Urothelium cell line (cell line): ENCODE measurements at regions not wholly inside any gene's neighbourhood (a gene's known extent, or its start where the extent isn't known, plus 50 kb on each side); places are given as distances from the start of the nearest gene placed in this dataset.
"Not testable (repeated sequence)": the region's sequence is repeated elsewhere in the genome, so short reads cannot be mapped to it uniquely, and the experiment has no call there.

Experiments
- DNase-seq: peaks from one replicate; pipeline ENCODE4 v3.0.0; 2011; ENCODE audit warnings: low spot score, mixed read lengths
- FAIRE-seq: peaks from 2 replicates; lab custom pipeline; 2011; peaks lifted over from hg19 to GRCh38; lab: Jason Lieb, UNC

DNA sequence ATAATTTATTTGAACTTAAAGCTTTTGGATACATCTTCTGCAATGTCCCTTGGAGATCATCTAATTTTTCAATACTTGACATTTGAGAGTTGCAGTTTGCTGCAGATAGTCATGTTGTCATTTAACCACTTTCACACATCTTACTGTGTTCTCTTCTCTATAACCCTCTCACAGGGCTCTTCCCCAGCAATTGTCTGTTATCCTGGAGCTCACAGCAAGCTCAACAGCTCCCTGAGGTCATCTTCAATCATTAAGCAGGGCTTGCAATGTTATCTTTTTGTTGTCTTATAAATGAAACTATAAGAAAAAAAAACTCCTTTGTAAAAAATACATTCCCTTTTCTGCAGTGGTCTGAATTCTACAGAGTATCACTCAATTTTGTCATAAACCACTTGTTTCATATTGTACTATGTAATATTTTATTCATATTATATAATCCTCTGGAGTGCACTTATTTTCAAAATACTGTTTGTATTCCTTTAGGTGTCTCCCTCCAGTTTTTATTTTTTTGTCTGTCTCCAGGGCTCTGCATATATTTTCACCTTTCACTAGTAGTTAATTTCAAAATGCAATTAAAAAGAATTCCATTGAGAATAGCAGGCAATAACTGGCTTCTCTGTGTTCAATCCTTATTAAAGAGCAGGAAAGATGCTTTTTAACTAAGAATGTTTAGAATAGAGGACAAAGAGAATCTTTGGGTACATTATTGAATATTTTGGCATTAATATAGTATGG lies 106.3 kb upstream of the ARSJ start:
- DNase-seq (no peak), FAIRE-seq (no peak)

- DNase-seq, result peak; percentile 33
- FAIRE-seq, result no peak
Observed at GRCh38 chr4:114087596-114088230, 108.3 kb upstream of the ARSJ start.

DNA sequence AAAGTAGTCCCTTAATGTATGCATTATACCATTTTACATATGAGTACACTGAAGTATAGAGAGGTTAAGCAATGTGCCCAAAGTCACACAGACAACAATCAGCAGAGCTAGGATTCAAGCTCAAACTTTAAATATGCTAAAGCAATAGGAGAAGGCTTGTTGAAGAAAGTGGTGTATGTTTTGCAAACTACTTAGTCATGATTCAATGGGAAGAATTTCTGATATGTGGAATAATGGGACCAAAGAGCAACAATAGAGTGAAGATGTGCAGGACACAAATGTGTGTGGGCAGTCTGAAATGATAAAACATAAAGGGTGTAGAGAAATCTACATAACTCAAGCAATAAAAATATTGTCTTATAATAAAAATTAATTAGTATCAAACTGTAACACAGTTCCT lies 109.0 kb upstream of the ARSJ start:
- FAIRE-seq, result no peak
- no peak for DNase-seq

- no peak for FAIRE-seq
- DNase-seq, result no peak
Observed at GRCh38 chr4:114091546-114091945, 112.1 kb upstream of the ARSJ start.

DNA sequence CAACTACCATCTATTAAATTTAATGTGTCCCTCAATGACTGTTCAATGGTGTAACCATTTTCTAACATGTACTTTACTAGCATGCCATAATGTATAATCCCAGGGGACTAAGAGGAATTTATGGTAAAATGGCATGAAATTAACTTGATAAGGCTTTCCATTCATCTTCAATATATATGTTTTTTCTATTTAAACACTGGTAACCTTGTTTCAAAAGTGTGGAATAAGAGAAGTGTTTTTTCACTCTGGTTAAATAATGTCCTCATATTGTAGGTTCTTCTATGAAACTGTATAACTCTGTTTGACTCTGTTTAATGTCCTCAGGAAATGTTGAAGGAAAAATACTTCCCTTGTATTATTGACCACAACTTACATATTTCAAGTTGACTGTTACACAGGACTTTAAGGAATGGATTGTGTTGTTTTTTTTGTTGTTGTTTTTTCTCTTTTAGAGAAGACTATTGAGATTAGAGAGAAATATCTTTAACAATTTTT lies 113.8 kb upstream of the ARSJ start:
- FAIRE-seq, result no peak
- DNase-seq, result no peak

DNA sequence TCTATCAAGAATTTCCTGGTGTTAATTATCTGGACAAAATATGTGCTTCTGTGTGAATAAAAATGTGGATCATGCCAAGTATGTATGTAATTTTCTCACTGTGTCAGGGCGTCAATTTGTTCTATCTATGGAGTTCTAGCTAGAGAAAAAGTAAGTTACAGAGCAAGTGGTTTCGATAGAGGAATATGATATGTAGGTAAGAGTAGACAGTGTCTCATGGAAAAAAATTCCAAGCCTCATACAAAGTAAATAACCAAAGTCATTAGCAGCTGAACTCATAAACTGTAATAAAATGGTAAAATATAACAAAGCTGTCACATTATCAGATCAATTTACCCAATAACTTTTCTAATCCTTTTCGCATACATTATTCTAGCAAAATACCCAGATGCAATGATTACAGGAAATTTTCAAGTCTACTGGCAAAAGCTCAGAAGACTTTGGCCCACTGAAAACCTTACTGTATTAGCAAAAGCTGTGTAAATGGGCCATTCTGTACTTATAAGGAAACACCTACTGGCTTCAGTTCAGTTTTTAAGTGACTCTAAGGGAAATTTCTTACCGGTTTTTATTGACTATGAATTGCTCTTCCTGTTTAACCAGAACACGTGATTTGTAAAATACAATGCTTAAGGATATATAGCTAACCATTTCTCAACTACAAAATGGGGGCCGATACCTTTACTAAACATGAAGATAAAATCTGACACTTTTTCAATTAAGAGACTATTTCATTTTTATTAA lies 121.0 kb upstream of the ARSJ start:
- DNase-seq (no peak), FAIRE-seq (no peak)

GRCh38 chr4:114103908-114104307 lies 124.5 kb upstream of the ARSJ start:
- no peak for DNase-seq
- FAIRE-seq, result no peak

GRCh38 chr4:114108869-114109268 lies 129.4 kb upstream of the ARSJ start:
- no peak for FAIRE-seq
- DNase-seq, result peak; percentile 43

- FAIRE-seq (no peak), DNase-seq (no peak)
Observed at GRCh38 chr4:114109776-114110175, 130.3 kb upstream of the ARSJ start.

GRCh38 chr4:114115526-114115925 lies 136.1 kb upstream of the ARSJ start:
- DNase-seq (no peak), FAIRE-seq (no peak)

- no peak for FAIRE-seq
- DNase-seq, result no peak
Observed at GRCh38 chr4:114116861-114117260, 137.4 kb upstream of the ARSJ start.

DNA sequence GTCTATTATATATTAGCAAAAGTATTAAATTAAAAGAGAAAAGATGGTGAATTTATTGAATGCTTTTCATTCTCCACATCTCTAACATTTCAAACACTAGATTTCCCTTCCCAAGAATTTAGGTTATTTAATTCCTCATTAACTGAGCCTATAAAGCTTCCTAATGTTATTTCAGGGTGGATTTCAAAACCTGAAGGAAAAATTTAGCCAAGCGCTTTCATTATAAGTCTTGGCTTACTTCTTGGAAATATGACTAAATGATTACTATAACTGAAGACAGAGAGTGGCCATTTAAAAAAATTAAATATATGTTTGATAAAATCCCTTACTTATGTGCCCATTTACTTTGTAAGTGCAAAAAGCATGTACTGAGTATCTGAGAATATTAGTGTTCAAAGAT lies 141.8 kb upstream of the ARSJ start:
- FAIRE-seq (no peak), DNase-seq (no peak)

DNA sequence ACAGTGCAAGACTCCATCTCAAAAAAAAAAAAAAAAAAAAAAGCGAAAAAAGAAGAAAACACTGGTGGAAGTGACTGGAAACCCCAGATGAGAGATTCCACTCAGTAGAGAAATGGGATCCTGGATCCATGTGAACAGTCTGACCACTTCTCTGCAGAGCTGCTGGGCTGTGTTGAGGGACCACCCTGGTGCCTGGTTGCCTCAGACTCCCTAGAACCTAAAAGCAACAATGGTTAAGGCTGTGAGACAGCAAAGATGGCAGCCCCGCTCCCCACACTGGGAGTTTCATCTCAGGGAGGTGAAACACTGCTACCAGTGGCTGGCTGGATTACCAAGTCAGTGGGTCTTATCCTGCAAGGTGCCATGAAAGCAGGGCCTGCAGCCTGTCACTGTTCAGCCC lies 152.8 kb upstream of the ARSJ start:
- DNase-seq, result no peak
- no peak for FAIRE-seq

- DNase-seq, result peak; percentile 8
- FAIRE-seq, result no peak
Observed at GRCh38 chr4:114132830-114133229, 153.4 kb upstream of the ARSJ start.

DNA sequence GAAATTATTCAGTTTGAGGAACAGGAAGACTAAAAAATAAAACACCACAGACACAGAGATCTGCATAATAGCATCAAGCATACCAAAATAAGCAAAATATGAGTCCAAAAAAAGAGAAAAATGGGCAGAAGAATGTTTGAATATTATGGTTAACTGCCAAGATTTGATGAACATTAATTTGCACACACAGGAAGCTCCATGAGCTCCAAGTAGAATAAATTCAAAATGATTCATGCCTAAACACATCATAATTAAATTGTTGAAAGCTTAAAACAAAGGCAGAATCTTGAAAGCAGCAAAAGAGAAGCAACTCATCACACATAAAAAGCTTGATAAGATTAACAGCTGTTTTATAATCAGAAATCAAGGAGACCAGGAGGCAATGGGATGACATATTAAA lies 156.6 kb upstream of the ARSJ start:
- DNase-seq, result no peak
- FAIRE-seq, result no peak

GRCh38 chr4:114137984-114138383 lies 158.5 kb upstream of the ARSJ start:
- FAIRE-seq (no peak), DNase-seq (no peak)

DNA sequence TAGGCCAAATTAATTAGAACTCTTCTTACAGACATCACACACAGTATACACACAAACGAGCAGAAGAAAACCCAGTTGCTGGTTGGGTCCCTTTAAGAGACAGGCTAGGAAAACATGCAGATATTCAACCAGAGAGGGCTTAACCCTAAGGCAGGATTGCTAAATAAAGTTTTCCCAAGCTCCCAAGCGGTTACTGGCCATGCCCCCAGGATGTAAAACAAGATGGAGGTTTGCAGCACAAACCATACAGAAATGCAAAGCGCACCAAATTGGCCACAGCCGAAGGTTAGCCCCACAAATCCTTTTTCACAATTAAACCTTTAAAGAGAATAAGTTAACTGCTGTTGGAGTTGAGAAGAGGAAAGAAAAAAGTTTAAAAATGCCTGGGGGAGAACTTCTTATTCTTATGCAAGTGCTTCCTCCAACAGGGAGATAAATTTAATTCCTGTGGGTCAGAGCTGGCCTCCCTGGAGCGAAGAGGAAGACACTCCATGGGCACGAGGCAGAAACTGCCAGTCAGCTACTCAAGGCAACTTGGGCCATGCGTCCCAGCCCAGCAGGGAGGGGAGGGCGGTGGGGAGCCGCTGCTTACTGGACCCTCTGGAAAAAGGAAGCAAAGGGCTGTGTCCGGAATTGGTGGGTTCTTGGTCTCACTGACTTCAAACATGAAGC lies 167.6 kb upstream of the ARSJ start:
- DNase-seq (no peak), FAIRE-seq (no peak)

- not testable (repeated sequence) for FAIRE-seq, DNase-seq
Observed at GRCh38 chr4:114147619-114148208, 168.3 kb upstream of the ARSJ start.

DNA sequence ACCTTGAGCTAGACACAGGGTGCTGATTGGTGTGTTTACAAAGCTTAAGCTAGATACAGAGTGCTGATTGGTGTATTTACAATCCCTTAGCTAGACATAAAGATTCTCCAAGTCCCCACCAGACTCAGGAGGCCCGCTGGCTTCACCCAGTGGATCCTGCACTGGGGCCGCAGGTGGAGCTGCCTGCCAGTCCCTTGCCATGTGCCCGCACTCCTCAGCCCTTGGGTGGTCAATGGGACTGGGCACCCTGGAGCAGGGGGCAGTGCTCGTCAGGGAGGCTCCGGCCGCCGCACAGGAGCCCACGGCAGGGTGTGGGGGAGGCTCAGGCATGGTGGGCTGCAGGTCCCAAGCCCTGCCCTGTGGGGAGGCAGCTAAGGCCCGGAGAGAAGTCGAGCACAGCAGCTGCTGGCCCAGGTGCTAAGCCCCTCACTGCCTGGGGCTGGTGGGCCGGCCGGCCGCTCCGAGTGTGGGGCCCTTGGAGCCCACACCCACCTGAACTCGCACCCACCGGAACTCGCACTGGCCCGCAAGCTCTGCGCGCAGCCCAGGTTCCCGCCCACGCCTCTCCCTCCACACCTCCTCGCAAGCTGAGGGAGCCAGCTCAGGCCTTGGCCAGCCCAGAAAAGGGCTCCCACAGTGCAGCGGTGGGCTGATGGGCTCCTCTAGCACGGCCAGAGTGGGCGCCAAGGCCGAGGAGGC lies 169.1 kb upstream of the ARSJ start:
- DNase-seq, FAIRE-seq: not testable (repeated sequence)

- FAIRE-seq, result no peak
Observed at GRCh38 chr4:114156371-114156770, 176.9 kb upstream of the ARSJ start.

More at GRCh38 chr4:114156371-114156770, 176.9 kb upstream of the ARSJ start:
- DNase-seq, result no peak
